Peyer's patch (tissue), 4 donors: ENCODE measurements at regions not wholly inside any gene's neighbourhood (a gene's known extent, or its start where the extent isn't known, plus 50 kb on each side); places are given as distances from the start of the nearest gene placed in this dataset.

Source experiments
- POLR2A ChIP-seq, 2 donors: fragments of 450-650 bp; IDR thresholded peaks; one replicate each; pipeline ENCODE4 v1.5.1; 2017; ENCODE audit warnings: antibody characterized with exemption in 2 of 2, mild to moderate bottlenecking in 2 of 2, moderate library complexity in 2 of 2
- TF ChIP-seq, protein P1 (sequence below), 6 experiments: fragments of 450-650 bp in 4 of 6; fragments of 200-600 bp in 2 of 6; sonication (generic) in 1 of 6; IDR thresholded peaks; one replicate each; pipeline ENCODE4 v1.5.1; 2017 to 2019; ENCODE audit warnings: antibody characterized with exemption in 6 of 6, mild to moderate bottlenecking in 3 of 6, moderate library complexity in 1 of 6

DNA sequence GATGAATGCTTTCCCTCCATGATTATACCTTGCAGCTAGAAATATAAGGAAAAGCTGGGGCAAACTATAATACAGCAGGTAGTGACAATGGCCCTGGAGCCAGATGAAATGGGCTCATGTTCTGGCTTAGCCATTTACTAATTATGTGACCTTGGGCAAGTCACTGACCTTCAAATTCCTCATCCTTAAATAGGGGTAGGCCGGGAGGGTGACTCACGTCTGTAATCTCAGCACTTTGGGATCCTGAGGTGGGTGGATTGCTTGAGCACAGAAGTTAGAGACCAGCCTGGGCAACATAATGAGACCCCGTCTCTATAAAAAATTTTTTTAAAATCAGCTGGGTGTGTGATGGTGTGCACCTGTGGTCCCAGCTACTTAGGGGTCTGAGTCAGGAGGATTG lies 155.4 kb downstream of the C12orf75 start:
- TF ChIP-seq, protein P1, sequence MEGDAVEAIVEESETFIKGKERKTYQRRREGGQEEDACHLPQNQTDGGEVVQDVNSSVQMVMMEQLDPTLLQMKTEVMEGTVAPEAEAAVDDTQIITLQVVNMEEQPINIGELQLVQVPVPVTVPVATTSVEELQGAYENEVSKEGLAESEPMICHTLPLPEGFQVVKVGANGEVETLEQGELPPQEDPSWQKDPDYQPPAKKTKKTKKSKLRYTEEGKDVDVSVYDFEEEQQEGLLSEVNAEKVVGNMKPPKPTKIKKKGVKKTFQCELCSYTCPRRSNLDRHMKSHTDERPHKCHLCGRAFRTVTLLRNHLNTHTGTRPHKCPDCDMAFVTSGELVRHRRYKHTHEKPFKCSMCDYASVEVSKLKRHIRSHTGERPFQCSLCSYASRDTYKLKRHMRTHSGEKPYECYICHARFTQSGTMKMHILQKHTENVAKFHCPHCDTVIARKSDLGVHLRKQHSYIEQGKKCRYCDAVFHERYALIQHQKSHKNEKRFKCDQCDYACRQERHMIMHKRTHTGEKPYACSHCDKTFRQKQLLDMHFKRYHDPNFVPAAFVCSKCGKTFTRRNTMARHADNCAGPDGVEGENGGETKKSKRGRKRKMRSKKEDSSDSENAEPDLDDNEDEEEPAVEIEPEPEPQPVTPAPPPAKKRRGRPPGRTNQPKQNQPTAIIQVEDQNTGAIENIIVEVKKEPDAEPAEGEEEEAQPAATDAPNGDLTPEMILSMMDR (IDR thresholded peaks at IDR 0.05) = no peak
- no peak for TF ChIP-seq POLR2A (IDR thresholded peaks at IDR 0.05)
